HEK293T (cell line): ENCODE measurements at regions not wholly inside any gene's neighbourhood (a gene's known extent, or its start where the extent isn't known, plus 50 kb on each side); places are given as distances from the start of the nearest gene placed in this dataset.

Source experiments
- BHLHE40 ChIP-seq: fragments of 450-650 bp; IDR thresholded peaks from 2 replicates; pipeline ENCODE4 v1.6.1; 2016; ENCODE audit warnings: mild to moderate bottlenecking, moderate library complexity, borderline replicate concordance
- CTBP1 ChIP-seq: fragments of 450-650 bp; IDR thresholded peaks from 2 replicates; pipeline ENCODE4 v1.6.1; 2016; ENCODE audit warnings: borderline replicate concordance
- ELF4 ChIP-seq: fragments of 450-650 bp; IDR thresholded peaks from 2 replicates; pipeline ENCODE4 v1.6.1; 2017; ENCODE audit warnings: antibody characterized with exemption
- FOXA1 ChIP-seq: fragments of 450-650 bp; IDR thresholded peaks from 2 replicates; pipeline ENCODE4 v1.6.1; 2016; ENCODE audit warnings: mild to moderate bottlenecking
- FOXK2 ChIP-seq: fragments of 450-650 bp; IDR thresholded peaks from 2 replicates; pipeline ENCODE4 v1.6.1; 2016; ENCODE audit warnings: mild to moderate bottlenecking
- FOXM1 ChIP-seq: fragments of 450-650 bp; IDR thresholded peaks from 2 replicates; pipeline ENCODE4 v1.6.1; 2017; ENCODE audit warnings: mild to moderate bottlenecking, borderline replicate concordance
- HDGF ChIP-seq: fragments of 450-650 bp; IDR thresholded peaks from 2 replicates; pipeline ENCODE4 v1.6.1; 2017; ENCODE audit warnings: antibody characterized with exemption, borderline replicate concordance
- L3MBTL2 ChIP-seq: fragments of 450-650 bp; conservative IDR thresholded peaks from 2 replicates; pipeline ENCODE4 v1.6.1; 2016; ENCODE audit warnings: mild to moderate bottlenecking
- LEF1 ChIP-seq: fragments of 450-650 bp; IDR thresholded peaks from 2 replicates; pipeline ENCODE4 v1.6.1; 2017; ENCODE audit warnings: mild to moderate bottlenecking, borderline replicate concordance
- NFRKB ChIP-seq: fragments of 450-650 bp; IDR thresholded peaks from 2 replicates; pipeline ENCODE4 v1.6.1; 2016; ENCODE audit warnings: mild to moderate bottlenecking, moderate library complexity
- SP1 ChIP-seq: fragments of 450-650 bp; IDR thresholded peaks from 2 replicates; pipeline ENCODE4 v1.6.1; 2017
- SUZ12 ChIP-seq: fragments of 450-650 bp; IDR thresholded peaks from 2 replicates; pipeline ENCODE4 v1.6.1; 2016; ENCODE audit warnings: mild to moderate bottlenecking
- TARDBP ChIP-seq: fragments of 450-650 bp; IDR thresholded peaks from 2 replicates; pipeline ENCODE4 v1.6.1; 2016
- ZNF384 ChIP-seq: fragments of 450-650 bp; IDR thresholded peaks from 2 replicates; pipeline ENCODE4 v1.6.1; 2016

DNA sequence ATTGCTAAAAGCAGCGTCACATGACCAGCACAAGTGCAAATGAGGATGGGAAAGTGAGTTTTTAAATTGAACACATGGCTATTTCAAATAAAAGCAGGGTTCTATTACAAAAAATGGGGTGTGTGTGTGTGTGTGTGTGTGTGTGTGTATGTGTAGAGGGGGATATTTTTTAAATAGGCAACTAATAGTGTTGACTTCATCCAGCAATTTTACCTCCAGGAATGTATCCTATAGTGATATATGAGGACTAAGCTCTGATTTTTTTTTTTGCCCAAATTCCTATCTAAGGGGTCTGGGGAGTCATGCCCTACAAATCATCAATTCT, 78.9 kb upstream of the AMN1 start:
- TF ChIP-seq SP1 (no peak), FOXK2 (no peak), ELF4 (no peak), NFRKB (no peak), BHLHE40 (no peak), CTBP1 (no peak), FOXA1 (no peak), LEF1 (no peak), ZNF384 (no peak), TARDBP (no peak), FOXM1 (no peak), SUZ12 (no peak), HDGF (no peak), L3MBTL2 (no peak)
